Neural cell (in vitro differentiated cells): ENCODE measurements at regions not wholly inside any gene's neighbourhood (a gene's known extent, or its start where the extent isn't known, plus 50 kb on each side); places are given as distances from the start of the nearest gene placed in this dataset.

Experiments used
- CTCF ChIP-seq: fragments of 450-650 bp; IDR thresholded peaks from 2 replicates; pipeline ENCODE4 v1.5.1; 2014; ENCODE audit warnings: antibody characterized with exemption, mild to moderate bottlenecking, moderate library complexity; ENCODE audit not compliant: poor library complexity, severe bottlenecking
- EP300 ChIP-seq: fragments of 450-650 bp; conservative IDR thresholded peaks from 2 replicates; pipeline ENCODE4 v1.6.1; 2014; ENCODE audit warnings: antibody characterized with exemption, mild to moderate bottlenecking, moderate library complexity; ENCODE audit not compliant: poor library complexity, severe bottlenecking
- POLR2AphosphoS5 ChIP-seq: IDR thresholded peaks from 2 replicates; pipeline ENCODE4 v1.6.1; 2012
- TF ChIP-seq, protein P1 (sequence below): IDR thresholded peaks from 2 replicates; pipeline ENCODE4 v1.6.1; 2012; ENCODE audit warnings: borderline replicate concordance

GRCh38 chr4:31427691-31428090 lies 707.5 kb downstream of the PCDH7 start:
- TF ChIP-seq CTCF (no peak), POLR2AphosphoS5 (no peak), EP300 (no peak)
- TF ChIP-seq, protein P1, sequence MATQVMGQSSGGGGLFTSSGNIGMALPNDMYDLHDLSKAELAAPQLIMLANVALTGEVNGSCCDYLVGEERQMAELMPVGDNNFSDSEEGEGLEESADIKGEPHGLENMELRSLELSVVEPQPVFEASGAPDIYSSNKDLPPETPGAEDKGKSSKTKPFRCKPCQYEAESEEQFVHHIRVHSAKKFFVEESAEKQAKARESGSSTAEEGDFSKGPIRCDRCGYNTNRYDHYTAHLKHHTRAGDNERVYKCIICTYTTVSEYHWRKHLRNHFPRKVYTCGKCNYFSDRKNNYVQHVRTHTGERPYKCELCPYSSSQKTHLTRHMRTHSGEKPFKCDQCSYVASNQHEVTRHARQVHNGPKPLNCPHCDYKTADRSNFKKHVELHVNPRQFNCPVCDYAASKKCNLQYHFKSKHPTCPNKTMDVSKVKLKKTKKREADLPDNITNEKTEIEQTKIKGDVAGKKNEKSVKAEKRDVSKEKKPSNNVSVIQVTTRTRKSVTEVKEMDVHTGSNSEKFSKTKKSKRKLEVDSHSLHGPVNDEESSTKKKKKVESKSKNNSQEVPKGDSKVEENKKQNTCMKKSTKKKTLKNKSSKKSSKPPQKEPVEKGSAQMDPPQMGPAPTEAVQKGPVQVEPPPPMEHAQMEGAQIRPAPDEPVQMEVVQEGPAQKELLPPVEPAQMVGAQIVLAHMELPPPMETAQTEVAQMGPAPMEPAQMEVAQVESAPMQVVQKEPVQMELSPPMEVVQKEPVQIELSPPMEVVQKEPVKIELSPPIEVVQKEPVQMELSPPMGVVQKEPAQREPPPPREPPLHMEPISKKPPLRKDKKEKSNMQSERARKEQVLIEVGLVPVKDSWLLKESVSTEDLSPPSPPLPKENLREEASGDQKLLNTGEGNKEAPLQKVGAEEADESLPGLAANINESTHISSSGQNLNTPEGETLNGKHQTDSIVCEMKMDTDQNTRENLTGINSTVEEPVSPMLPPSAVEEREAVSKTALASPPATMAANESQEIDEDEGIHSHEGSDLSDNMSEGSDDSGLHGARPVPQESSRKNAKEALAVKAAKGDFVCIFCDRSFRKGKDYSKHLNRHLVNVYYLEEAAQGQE: no peak
